ENCODE measurements at regions not wholly inside any gene's neighbourhood (a gene's known extent, or its start where the extent isn't known, plus 50 kb on each side); places are given as distances from the start of the nearest gene placed in this dataset.
A peak's percentile ranks its signal among the peaks of the same experiment; 100 is the strongest.

DNA sequence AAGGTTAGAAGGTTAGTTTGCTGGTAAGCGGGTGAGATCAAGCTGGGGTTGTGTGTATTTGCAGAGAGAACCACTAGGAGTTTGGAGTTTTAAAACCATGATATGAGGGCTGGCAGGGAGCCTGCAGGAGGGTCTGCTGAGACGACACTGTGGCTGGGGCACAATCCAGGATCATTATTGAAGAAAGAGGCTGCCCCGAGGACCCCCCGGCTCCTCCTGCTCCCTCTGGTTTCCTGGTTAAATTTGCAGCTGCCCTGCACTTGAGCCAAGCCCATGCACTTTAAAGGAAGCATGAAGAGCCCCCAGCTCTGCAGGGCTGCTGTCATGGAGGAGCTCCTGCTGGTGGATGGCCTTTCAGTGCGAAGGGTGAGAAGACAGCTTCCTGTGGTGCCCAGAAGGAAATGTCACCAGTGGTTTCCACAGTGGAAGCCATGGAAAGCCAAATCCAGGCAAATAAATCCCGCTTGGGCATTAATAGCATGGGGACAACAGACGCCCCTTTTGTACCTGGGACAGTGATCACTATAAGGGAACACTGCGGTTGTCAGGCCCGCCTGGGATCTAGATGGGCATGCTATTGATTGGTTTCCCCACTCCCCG is 140.7 kb downstream of the NSG2 start:
- H3K4me1 Mint-ChIP-seq, result peaks cover 12% of the 10 kb centered on the region

DNA sequence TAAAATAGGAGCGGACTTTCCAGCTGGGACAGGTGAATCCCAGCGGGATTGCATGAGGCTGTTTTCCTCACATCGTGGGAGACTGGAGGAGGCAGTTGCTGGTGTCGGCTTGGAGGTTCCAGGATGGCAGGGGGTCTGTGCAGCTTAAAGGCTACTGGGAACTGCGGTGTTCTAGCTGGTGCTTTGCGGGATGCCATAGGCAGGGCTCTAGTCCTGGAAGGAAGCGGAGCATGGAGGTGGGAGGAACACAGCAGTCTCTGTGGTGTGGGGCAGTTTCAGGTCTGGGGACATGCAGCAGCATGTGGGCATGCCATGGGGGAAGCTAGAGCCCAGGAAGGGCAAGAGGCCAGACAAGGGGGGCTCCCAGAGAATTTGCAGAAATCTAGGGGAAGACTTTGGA is 141.5 kb downstream of the NSG2 start:
- DNase-seq (ENCODE audit: low read depth, low spot score), result no peak
- Mint-ChIP-seq H3K9me3 (no peaks in the 10 kb centered on the region), H3K27me3 (ENCODE audit: low read depth) (peaks cover 8% of the 10 kb centered on the region), H3K36me3 (ENCODE audit: low read depth) (no peaks in the 10 kb centered on the region), H3K4me3 (no peak overlapping the region), H3K4me1 (peaks cover 12% of the 10 kb centered on the region), H3K27ac (ENCODE audit: unreplicated experiment) (no peak overlapping the region)
- TF ChIP-seq, protein P1, sequence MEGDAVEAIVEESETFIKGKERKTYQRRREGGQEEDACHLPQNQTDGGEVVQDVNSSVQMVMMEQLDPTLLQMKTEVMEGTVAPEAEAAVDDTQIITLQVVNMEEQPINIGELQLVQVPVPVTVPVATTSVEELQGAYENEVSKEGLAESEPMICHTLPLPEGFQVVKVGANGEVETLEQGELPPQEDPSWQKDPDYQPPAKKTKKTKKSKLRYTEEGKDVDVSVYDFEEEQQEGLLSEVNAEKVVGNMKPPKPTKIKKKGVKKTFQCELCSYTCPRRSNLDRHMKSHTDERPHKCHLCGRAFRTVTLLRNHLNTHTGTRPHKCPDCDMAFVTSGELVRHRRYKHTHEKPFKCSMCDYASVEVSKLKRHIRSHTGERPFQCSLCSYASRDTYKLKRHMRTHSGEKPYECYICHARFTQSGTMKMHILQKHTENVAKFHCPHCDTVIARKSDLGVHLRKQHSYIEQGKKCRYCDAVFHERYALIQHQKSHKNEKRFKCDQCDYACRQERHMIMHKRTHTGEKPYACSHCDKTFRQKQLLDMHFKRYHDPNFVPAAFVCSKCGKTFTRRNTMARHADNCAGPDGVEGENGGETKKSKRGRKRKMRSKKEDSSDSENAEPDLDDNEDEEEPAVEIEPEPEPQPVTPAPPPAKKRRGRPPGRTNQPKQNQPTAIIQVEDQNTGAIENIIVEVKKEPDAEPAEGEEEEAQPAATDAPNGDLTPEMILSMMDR (conservative IDR thresholded peaks at IDR 0.05), result no peak

More for the DNA sequence above, 140.7 kb downstream of the NSG2 start:
- H3K27ac Mint-ChIP-seq (ENCODE audit: unreplicated experiment), result peak overlapping the region; percentile 37
- DNase-seq (ENCODE audit: low read depth, low spot score), result no peak
- no peak overlapping the region for H3K4me3 Mint-ChIP-seq
- no peaks in the 10 kb centered on the region for H3K36me3 Mint-ChIP-seq (ENCODE audit: low read depth)
- H3K9me3 Mint-ChIP-seq, result no peaks in the 10 kb centered on the region
- peaks cover 10% of the 10 kb centered on the region for H3K27me3 Mint-ChIP-seq (ENCODE audit: low read depth)
- TF ChIP-seq, protein P1 (conservative IDR thresholded peaks at IDR 0.05), result no peak

DNA sequence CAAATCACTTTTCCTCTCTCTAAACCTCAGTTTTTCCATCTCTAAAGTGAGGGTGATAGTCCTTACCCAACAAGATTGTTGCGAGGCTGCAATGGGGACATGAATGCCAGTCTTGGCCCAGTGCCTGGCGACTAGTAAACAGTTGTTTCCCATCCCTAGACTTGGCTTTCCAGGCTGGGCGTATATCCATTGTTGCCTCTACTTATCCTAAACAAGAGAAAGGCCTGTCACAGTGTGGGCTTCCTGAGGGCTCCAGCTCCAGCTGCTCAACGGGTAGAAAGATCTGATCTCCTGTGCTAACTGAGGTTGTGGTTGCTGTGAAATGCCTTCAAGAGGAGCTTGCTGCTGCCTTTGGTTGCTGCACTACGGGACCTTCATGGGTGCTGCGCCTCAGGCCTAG is 142.0 kb downstream of the NSG2 start:
- Mint-ChIP-seq H3K9me3 (no peaks in the 10 kb centered on the region), H3K27me3 (ENCODE audit: low read depth) (peaks cover 8% of the 10 kb centered on the region), H3K4me3 (no peak overlapping the region), H3K36me3 (ENCODE audit: low read depth) (no peaks in the 10 kb centered on the region), H3K4me1 (peaks cover 12% of the 10 kb centered on the region), H3K27ac (ENCODE audit: unreplicated experiment) (no peak overlapping the region)
- TF ChIP-seq, protein P1 (conservative IDR thresholded peaks at IDR 0.05), result no peak
- no peak for DNase-seq (ENCODE audit: low read depth, low spot score)

DNA sequence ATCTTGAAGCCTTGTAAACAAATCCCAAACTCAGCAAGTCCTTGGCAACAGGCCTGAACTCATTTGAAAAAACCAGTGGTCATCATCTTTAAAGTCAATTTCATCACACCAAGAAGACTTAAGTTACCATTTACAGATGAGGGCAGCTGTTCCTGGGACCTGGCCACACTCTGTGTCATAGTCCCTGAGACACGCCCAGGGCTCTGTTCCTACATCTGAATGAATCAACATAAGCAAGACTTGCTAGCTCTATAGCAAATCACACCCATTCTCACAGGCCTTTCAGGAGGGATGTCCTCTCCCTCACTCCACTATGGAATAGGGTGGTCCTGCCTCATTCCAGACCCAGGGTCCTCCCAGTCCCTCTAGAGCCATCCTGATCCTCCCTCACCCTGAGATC is 142.8 kb downstream of the NSG2 start:
- Mint-ChIP-seq H3K27me3 (ENCODE audit: low read depth) (peaks cover 8% of the 10 kb centered on the region), H3K36me3 (ENCODE audit: low read depth) (no peaks in the 10 kb centered on the region)

DNA sequence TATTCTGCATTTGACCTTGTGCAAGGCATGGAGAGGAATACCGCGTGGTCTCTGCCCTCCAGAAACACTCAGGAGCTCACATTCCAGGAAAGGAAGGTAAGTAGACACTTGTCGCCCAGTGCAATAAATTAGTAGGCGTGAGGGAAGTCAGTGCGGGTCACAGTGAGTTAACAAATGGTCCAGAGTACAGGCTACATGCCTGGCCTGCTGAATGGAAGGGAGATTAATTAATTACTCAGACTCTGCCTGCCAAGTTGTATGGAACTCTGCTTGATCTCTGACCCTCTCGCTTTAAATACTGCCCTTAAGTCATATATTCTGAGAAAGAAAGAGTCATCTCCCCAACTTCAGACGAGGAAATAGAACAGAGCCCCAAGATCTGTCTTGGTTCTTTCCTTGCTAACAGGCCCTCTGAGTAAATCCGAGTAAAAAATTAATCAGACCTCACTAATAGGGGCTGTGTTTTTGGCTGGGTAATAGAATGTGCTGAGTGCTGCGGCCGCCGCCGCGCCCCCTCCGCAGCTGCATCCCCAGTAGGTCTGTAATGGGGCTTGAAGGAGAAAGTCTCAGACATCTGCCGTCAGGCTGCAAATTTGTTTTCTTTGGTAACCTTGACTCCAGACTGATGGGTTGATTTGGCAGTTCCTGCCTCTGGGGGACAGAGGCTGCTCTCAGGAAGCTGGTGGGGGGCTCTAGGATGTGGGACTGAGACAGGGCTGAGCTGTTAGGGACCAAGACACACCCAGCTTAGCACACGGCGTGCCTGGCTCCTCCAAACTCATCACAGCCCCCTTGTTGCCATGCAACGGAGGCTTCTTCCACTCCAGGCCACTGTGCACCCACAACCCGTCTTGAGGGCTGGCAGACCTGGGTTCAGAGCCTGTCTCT is 144.4 kb downstream of the NSG2 start:
- H3K9me3 Mint-ChIP-seq, result no peaks in the 10 kb centered on the region
- H3K27me3 Mint-ChIP-seq (ENCODE audit: low read depth), result peaks cover 8% of the 10 kb centered on the region
- H3K36me3 Mint-ChIP-seq (ENCODE audit: low read depth), result no peaks in the 10 kb centered on the region
- TF ChIP-seq, protein P1 (conservative IDR thresholded peaks at IDR 0.05), result no peak
- H3K4me3 Mint-ChIP-seq, result no peak overlapping the region
- no peak overlapping the region for H3K27ac Mint-ChIP-seq (ENCODE audit: unreplicated experiment)
- no peak for DNase-seq (ENCODE audit: low read depth, low spot score)
- H3K4me1 Mint-ChIP-seq, result peaks cover 12% of the 10 kb centered on the region

More for the DNA sequence above, 142.8 kb downstream of the NSG2 start:
- Mint-ChIP-seq H3K4me1 (peaks cover 12% of the 10 kb centered on the region), H3K27ac (ENCODE audit: unreplicated experiment) (no peak overlapping the region), H3K9me3 (no peaks in the 10 kb centered on the region), H3K4me3 (no peak overlapping the region)
- TF ChIP-seq, protein P1 (conservative IDR thresholded peaks at IDR 0.05), result no peak
- no peak for DNase-seq (ENCODE audit: low read depth, low spot score)
